GM12878 (cell line): ENCODE measurements at regions not wholly inside any gene's neighbourhood (a gene's known extent, or its start where the extent isn't known, plus 50 kb on each side); places are given as distances from the start of the nearest gene placed in this dataset.

Experiments
- BCL11A ChIP-seq: IDR thresholded peaks from 2 replicates; pipeline ENCODE4 v1.6.1; 2011; ENCODE audit warnings: low read depth, low read length
- EP300 ChIP-seq, 2 experiments: fragments of 150-350 bp in 1 of 2; IDR thresholded peaks; 2 replicates each; pipeline ENCODE4 v1.6.1; 2011 to 2012; ENCODE audit warnings: low read depth in 2 of 2, low read length in 2 of 2, borderline replicate concordance in 1 of 2, improper control_type of control experiment in 1 of 2, inconsistent platforms in 1 of 2; ENCODE audit not compliant: control insufficient read depth in 1 of 2
- HSF1 ChIP-seq: fragments of 150-350 bp; IDR thresholded peaks from 2 replicates; pipeline ENCODE4 v1.6.1; 2014; ENCODE audit warnings: mild to moderate bottlenecking, low read depth, low read length
- IRF3 ChIP-seq: fragments of 450-650 bp; IDR thresholded peaks from 2 replicates; pipeline ENCODE4 v1.6.1; 2014; ENCODE audit warnings: mild to moderate bottlenecking
- JUNB ChIP-seq: IDR thresholded peaks from 2 replicates; pipeline ENCODE4 v1.6.1; 2016; ENCODE audit warnings: antibody characterized with exemption, mild to moderate bottlenecking
- LARP7 ChIP-seq: fragments of 450-650 bp; IDR thresholded peaks from 2 replicates; pipeline ENCODE4 v1.6.1; 2017; ENCODE audit warnings: mild to moderate bottlenecking
- MLLT1 ChIP-seq: fragments of 450-650 bp; IDR thresholded peaks from 2 replicates; pipeline ENCODE4 v1.6.1; 2016; ENCODE audit warnings: mild to moderate bottlenecking
- MTA2 ChIP-seq: fragments of 450-650 bp; IDR thresholded peaks from 2 replicates; pipeline ENCODE4 v1.6.1; 2016; ENCODE audit warnings: low read depth, mild to moderate bottlenecking, moderate library complexity
- NFIC ChIP-seq: IDR thresholded peaks from 2 replicates; pipeline ENCODE4 v1.6.1; 2012; ENCODE audit warnings: low read depth, mild to moderate bottlenecking, inconsistent platforms, low read length, moderate library complexity
- RFX5 ChIP-seq: IDR thresholded peaks from 2 replicates; pipeline ENCODE4 v1.6.1; 2011; ENCODE audit warnings: low read depth, low read length, improper control_type of control experiment
- SIX5 ChIP-seq: IDR thresholded peaks from 2 replicates; pipeline ENCODE4 v1.6.1; 2011; ENCODE audit warnings: mild to moderate bottlenecking, low read depth, low read length, moderate library complexity; ENCODE audit not compliant: severe bottlenecking
- ZNF274 ChIP-seq: IDR thresholded peaks from one replicate; pipeline ENCODE4 v1.8.0; 2011; ENCODE audit not compliant: insufficient read length, insufficient read depth

- no peak for TF ChIP-seq HSF1
- no peak for TF ChIP-seq IRF3
- TF ChIP-seq MLLT1: no peak
- TF ChIP-seq RFX5: no peak
- TF ChIP-seq ZNF274: no peak
- TF ChIP-seq JUNB: no peak
- no peak for TF ChIP-seq SIX5
- TF ChIP-seq NFIC: no peak
- no peak for TF ChIP-seq BCL11A
- TF ChIP-seq MTA2: no peak
- no peak for TF ChIP-seq LARP7
- no peak for TF ChIP-seq EP300 (IDR thresholded peaks at IDR 0.05; ENCODE audit: borderline replicate concordance in 1 of 2, control insufficient read depth in 1 of 2, low read depth in 2 of 2, low read length in 2 of 2)
Observed at GRCh38 chr4:99708551-99708950, 50.9 kb upstream of the C4orf54 start (continued).
